HFFc6 (cell line): ENCODE measurements at regions not wholly inside any gene's neighbourhood (a gene's known extent, or its start where the extent isn't known, plus 50 kb on each side); places are given as distances from the start of the nearest gene placed in this dataset.

ENCODE experiments used
- DNase-seq: peaks from one replicate; pipeline ENCODE4 v3.0.0-alpha.2; 2018
- H3K27ac Mint-ChIP-seq: 2 replicates; pipeline ENCODE4 v1.8.0; 2020; ENCODE audit warnings: mild to moderate bottlenecking, mixed read lengths
- H3K27me3 Mint-ChIP-seq: 2 replicates; pipeline ENCODE4 v1.8.0; 2021; ENCODE audit warnings: mild to moderate bottlenecking, moderate library complexity, mixed read lengths; ENCODE audit not compliant: insufficient read depth
- H3K36me3 Mint-ChIP-seq: 2 replicates; pipeline ENCODE4 v1.8.0; 2021; ENCODE audit warnings: low read depth, mixed read lengths
- H3K4me1 Mint-ChIP-seq: 2 replicates; pipeline ENCODE4 v1.8.0; 2020; ENCODE audit warnings: low read depth, mixed read lengths
- H3K4me3 Mint-ChIP-seq: 2 replicates; pipeline ENCODE4 v1.8.0; 2020; ENCODE audit warnings: mild to moderate bottlenecking, moderate library complexity, mixed read lengths
- H3K9me3 Mint-ChIP-seq: 2 replicates; pipeline ENCODE4 v1.8.0; 2020; ENCODE audit warnings: mild to moderate bottlenecking, mixed read lengths
- TF ChIP-seq, protein P1 (sequence below): fragments of 200-600 bp; sonication (generic); IDR thresholded peaks from 2 replicates; pipeline ENCODE4 v1.5.0; 2021; ENCODE audit warnings: antibody characterized with exemption, mild to moderate bottlenecking

DNA sequence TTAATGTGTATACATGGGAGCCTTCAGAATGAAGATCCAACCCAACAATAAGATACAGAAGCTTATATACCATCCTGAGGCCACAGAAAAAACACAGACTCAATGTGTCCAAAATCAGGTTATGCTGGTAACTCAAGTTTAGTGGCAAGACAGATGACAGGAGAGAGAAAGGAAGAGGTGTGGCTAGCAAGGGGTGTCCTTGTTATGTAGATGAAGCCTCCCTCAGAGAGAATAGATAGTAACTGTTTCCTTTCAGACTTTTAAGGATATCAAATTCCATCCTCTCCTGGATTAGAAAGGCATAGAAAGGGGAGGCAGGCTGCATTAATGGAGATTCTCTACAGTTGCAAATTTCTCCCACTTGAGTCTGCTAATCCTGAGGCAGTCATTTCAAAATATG, 447.4 kb downstream of the GABRB3 start:
- H3K36me3 Mint-ChIP-seq, result peaks cover 5% of the 10 kb centered on the region; the same call in 1 of the 2 replicates
- no peak for DNase-seq

DNA sequence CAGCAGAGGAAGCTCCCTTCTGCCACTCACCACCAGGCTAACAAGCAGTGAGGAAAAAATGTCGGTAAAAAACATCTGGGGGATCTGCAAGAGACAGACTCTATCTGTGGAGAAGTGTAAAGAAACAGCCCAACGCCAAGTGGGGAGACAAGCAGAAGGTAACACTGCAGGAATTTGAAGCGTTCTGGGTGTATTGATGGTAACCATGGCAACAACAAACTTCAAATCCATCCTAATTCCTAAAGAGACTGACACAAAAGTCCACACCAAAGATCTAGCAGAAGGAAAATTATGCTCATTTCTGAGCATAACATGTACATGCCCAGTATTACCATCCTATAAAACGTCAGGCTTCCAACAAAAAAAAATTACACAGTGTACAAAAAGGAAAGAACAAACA, 449.3 kb downstream of the GABRB3 start:
- H3K9me3 Mint-ChIP-seq, result peaks cover 25% of the 10 kb centered on the region
- no peaks in the 10 kb centered on the region for H3K4me1 Mint-ChIP-seq
- no peak overlapping the region for H3K4me3 Mint-ChIP-seq
- H3K36me3 Mint-ChIP-seq, result peaks cover 5% of the 10 kb centered on the region; the same call in 1 of the 2 replicates
- DNase-seq, result no peak
- H3K27ac Mint-ChIP-seq, result no peak overlapping the region
- TF ChIP-seq, protein P1, sequence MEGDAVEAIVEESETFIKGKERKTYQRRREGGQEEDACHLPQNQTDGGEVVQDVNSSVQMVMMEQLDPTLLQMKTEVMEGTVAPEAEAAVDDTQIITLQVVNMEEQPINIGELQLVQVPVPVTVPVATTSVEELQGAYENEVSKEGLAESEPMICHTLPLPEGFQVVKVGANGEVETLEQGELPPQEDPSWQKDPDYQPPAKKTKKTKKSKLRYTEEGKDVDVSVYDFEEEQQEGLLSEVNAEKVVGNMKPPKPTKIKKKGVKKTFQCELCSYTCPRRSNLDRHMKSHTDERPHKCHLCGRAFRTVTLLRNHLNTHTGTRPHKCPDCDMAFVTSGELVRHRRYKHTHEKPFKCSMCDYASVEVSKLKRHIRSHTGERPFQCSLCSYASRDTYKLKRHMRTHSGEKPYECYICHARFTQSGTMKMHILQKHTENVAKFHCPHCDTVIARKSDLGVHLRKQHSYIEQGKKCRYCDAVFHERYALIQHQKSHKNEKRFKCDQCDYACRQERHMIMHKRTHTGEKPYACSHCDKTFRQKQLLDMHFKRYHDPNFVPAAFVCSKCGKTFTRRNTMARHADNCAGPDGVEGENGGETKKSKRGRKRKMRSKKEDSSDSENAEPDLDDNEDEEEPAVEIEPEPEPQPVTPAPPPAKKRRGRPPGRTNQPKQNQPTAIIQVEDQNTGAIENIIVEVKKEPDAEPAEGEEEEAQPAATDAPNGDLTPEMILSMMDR, result no peak
- no peaks in the 10 kb centered on the region for H3K27me3 Mint-ChIP-seq

More for the DNA sequence above, 447.4 kb downstream of the GABRB3 start:
- TF ChIP-seq, protein P1, result no peak
- no peaks in the 10 kb centered on the region for H3K27me3 Mint-ChIP-seq
- no peak overlapping the region for H3K4me3 Mint-ChIP-seq
- peaks cover 18% of the 10 kb centered on the region for H3K9me3 Mint-ChIP-seq
- no peaks in the 10 kb centered on the region for H3K4me1 Mint-ChIP-seq
- H3K27ac Mint-ChIP-seq, result no peak overlapping the region

DNA sequence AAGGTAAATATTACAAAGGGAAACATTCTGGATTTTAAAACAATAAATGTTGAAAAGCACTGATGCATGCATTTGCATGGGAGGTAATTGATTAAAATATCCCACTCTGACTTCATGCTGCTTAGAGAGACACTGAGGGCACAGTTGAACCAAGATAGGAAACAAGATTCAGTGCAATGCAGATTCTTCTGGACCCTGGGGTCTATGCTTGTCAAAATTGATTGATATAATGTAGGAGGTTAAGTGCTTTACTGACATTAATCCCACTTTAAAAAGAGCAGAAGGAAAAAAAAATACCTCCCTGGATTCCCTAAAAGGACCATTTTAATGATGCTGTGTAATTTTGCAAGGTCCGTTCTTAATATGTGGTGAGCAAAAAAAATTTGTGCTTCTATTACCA, 454.2 kb downstream of the GABRB3 start:
- no peak for DNase-seq
- Mint-ChIP-seq H3K9me3 (peaks cover 34% of the 10 kb centered on the region), H3K27me3 (no peaks in the 10 kb centered on the region), H3K4me3 (no peak overlapping the region), H3K27ac (no peak overlapping the region), H3K4me1 (no peaks in the 10 kb centered on the region), H3K36me3 (no peaks in the 10 kb centered on the region)
- TF ChIP-seq, protein P1, result no peak

DNA sequence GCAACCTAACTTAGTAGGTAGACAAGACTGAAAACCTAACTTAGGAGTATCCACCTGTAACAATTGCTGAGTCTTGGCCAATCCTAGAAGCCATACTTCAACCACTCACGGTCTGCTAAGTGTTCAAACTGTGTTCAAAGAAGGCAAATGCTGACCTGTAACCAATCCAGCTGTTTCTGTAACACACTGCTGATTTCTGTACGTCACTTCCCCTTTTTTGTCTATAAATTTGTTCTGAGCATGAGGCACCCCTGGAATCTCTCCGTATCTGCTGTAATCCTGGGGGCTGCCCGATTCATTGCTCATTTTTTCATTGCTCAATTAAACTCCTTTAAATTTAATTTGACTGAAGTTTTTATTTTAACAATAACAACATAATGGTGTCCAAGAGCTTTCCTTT, 451.4 kb upstream of the ATP10A start:
- Mint-ChIP-seq H3K27ac (no peak overlapping the region), H3K4me1 (no peaks in the 10 kb centered on the region)
- DNase-seq, result no peak

DNA sequence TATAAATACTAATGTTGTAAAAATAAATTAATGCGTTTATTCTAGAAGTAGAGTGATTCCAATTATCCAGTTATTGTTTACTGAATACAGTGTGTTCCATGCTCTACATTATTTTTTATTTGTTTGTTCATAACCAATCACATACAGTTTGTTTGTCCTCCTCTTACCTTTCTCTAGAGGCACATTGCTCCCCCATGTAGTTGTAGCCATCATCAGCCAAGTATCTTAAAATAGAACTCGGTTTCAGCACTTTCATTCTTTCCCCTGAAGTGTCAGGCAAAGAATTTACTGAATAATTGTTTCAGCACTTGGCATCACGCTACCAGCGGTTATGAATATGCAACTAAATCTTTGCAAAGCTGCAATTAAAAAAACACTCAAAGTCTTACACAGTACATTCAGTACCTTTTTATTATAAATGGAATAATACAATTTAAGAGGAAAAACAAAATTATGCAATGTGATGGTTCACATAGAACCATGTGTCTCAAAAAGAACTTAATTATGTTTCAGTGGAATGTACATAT, 448.6 kb upstream of the ATP10A start:
- no peaks in the 10 kb centered on the region for H3K27me3 Mint-ChIP-seq
- no peak overlapping the region for H3K4me3 Mint-ChIP-seq
- TF ChIP-seq, protein P1, result no peak
- no peaks in the 10 kb centered on the region for H3K4me1 Mint-ChIP-seq
- no peak for DNase-seq
- H3K27ac Mint-ChIP-seq, result no peak overlapping the region
- H3K36me3 Mint-ChIP-seq, result no peaks in the 10 kb centered on the region
- peaks cover 55% of the 10 kb centered on the region for H3K9me3 Mint-ChIP-seq

More for the DNA sequence above, 451.4 kb upstream of the ATP10A start:
- H3K36me3 Mint-ChIP-seq, result no peaks in the 10 kb centered on the region
- TF ChIP-seq, protein P1, result no peak
- H3K4me3 Mint-ChIP-seq, result no peak overlapping the region
- H3K9me3 Mint-ChIP-seq, result peaks cover 52% of the 10 kb centered on the region
- no peaks in the 10 kb centered on the region for H3K27me3 Mint-ChIP-seq
